OCI-LY1 (cell line): ENCODE measurements at regions not wholly inside any gene's neighbourhood (a gene's known extent, or its start where the extent isn't known, plus 50 kb on each side); places are given as distances from the start of the nearest gene placed in this dataset.

Experiments
- H2AFZ ChIP-seq: fragments of 200-600 bp; sonication (generic), shearing (Covaris generic); 2 replicates; pipeline ENCODE4 v1.6.0; 2014; ENCODE audit warnings: antibody characterized with exemption, mild to moderate bottlenecking, low read length
- H3F3A ChIP-seq: fragments of 200-600 bp; sonication (generic), shearing (Covaris generic); 2 replicates; pipeline ENCODE4 v1.6.0; 2014; ENCODE audit warnings: mild to moderate bottlenecking, antibody characterized with exemption, low read length, moderate library complexity; ENCODE audit not compliant: insufficient read depth
- H3K27ac ChIP-seq: fragments of 200-600 bp; sonication (generic); 2 replicates; pipeline ENCODE4 v1.5.1; 2014; ENCODE audit warnings: low read length, mixed run types, mild to moderate bottlenecking, low read depth; ENCODE audit not compliant: poor library complexity, severe bottlenecking
- H3K27me3 ChIP-seq: fragments of 200-600 bp; sonication (generic); 2 replicates; pipeline ENCODE4 v1.6.0; 2014; ENCODE audit warnings: antibody characterized with exemption, mild to moderate bottlenecking, low read length, moderate library complexity; ENCODE audit not compliant: insufficient read depth
- H3K36me3 ChIP-seq: fragments of 200-600 bp; sonication (generic); 2 replicates; pipeline ENCODE4 v1.6.1; 2014; ENCODE audit warnings: mild to moderate bottlenecking, antibody characterized with exemption, low read length, moderate library complexity, mixed read lengths; ENCODE audit not compliant: insufficient read depth
- H3K4me1 ChIP-seq: fragments of 200-600 bp; sonication (generic); 2 replicates; pipeline ENCODE4 v1.5.1; 2014; ENCODE audit warnings: mild to moderate bottlenecking, low read length, moderate library complexity; ENCODE audit not compliant: insufficient read depth, severe bottlenecking
- H3K4me2 ChIP-seq: fragments of 200-600 bp; sonication (generic), shearing (Covaris generic); 2 replicates; pipeline ENCODE4 v1.6.1; 2014; ENCODE audit warnings: low read length
- H3K4me3 ChIP-seq: fragments of 200-600 bp; sonication (generic); 2 replicates; pipeline ENCODE4 v1.5.1; 2014; ENCODE audit warnings: low read length, low read depth, mild to moderate bottlenecking, mixed read lengths; ENCODE audit not compliant: poor library complexity, severe bottlenecking
- H3K79me2 ChIP-seq: fragments of 200-600 bp; shearing (Covaris generic); 2 replicates; pipeline ENCODE4 v1.6.1; 2016; ENCODE audit warnings: mixed run types, low read length, mixed read lengths; ENCODE audit not compliant: insufficient read depth
- H3K9ac ChIP-seq: fragments of 200-600 bp; sonication (generic), shearing (Covaris generic); 2 replicates; pipeline ENCODE4 v1.6.1; 2014; ENCODE audit warnings: mild to moderate bottlenecking, low read length, mixed read lengths
- H3K9me2 ChIP-seq: fragments of 200-600 bp; sonication (generic), shearing (Covaris generic); 2 replicates; pipeline ENCODE4 v1.6.1; 2014; ENCODE audit warnings: low read depth, mild to moderate bottlenecking, low read length, mixed read lengths
- H3K9me3 ChIP-seq: fragments of 200-600 bp; shearing (Covaris generic); 2 replicates; pipeline ENCODE4 v1.6.1; 2014; ENCODE audit warnings: low read length, mixed read lengths
- H4K20me1 ChIP-seq: fragments of 200-600 bp; sonication (generic), shearing (Covaris generic); 2 replicates; pipeline ENCODE4 v1.6.0; 2016; ENCODE audit warnings: mild to moderate bottlenecking, low read length; ENCODE audit not compliant: insufficient read depth
- CTCF ChIP-seq: fragments of 200-600 bp; sonication (generic), shearing (Covaris generic); IDR thresholded peaks from 2 replicates; pipeline ENCODE4 v1.5.1; 2017; ENCODE audit warnings: mild to moderate bottlenecking, antibody characterized with exemption, low read length, moderate library complexity, mixed read lengths
- EZH2 ChIP-seq: fragments of 200-600 bp; sonication (generic), shearing (Covaris generic); IDR thresholded peaks from 2 replicates; pipeline ENCODE4 v1.8.0; 2017; ENCODE audit warnings: borderline replicate concordance, mixed run types, mild to moderate bottlenecking, antibody characterized with exemption, low read length, moderate library complexity, mixed read lengths

- no peak overlapping the region for H2AFZ ChIP-seq
- H3K4me2 ChIP-seq = no peak overlapping the region
- no peak overlapping the region for H3K9ac ChIP-seq
- no peaks in the 10 kb centered on the region for H3F3A ChIP-seq
- H3K27ac ChIP-seq = no peak overlapping the region
- H4K20me1 ChIP-seq = no peaks in the 10 kb centered on the region
- H3K9me3 ChIP-seq = no peaks in the 10 kb centered on the region
- H3K36me3 ChIP-seq = no peaks in the 10 kb centered on the region
- H3K4me1 ChIP-seq = no peaks in the 10 kb centered on the region
- no peaks in the 10 kb centered on the region for H3K79me2 ChIP-seq
- H3K4me3 ChIP-seq = no peak overlapping the region
- no peak for TF ChIP-seq EZH2
- TF ChIP-seq CTCF = no peak
- H3K27me3 ChIP-seq = no peaks in the 10 kb centered on the region
- no peaks in the 10 kb centered on the region for H3K9me2 ChIP-seq
These were observed 230.4 kb upstream of the KLHL1 start for GRCh38 chr13:70338609-70339008.

GRCh38 chr13:70336866-70337265 lies 228.6 kb upstream of the KLHL1 start:
- no peak overlapping the region for H3K9ac ChIP-seq
- H3K27me3 ChIP-seq = no peaks in the 10 kb centered on the region
- H3K9me3 ChIP-seq = no peaks in the 10 kb centered on the region
- H3K4me3 ChIP-seq = no peak overlapping the region
- no peak overlapping the region for H2AFZ ChIP-seq
- no peaks in the 10 kb centered on the region for H4K20me1 ChIP-seq
- H3K36me3 ChIP-seq = no peaks in the 10 kb centered on the region
- H3K79me2 ChIP-seq = no peaks in the 10 kb centered on the region
- H3K27ac ChIP-seq = no peak overlapping the region
- H3F3A ChIP-seq = no peaks in the 10 kb centered on the region
- no peaks in the 10 kb centered on the region for H3K4me1 ChIP-seq
- H3K9me2 ChIP-seq = no peaks in the 10 kb centered on the region
- no peak for TF ChIP-seq EZH2
- no peak for TF ChIP-seq CTCF
- H3K4me2 ChIP-seq = no peak overlapping the region

- TF ChIP-seq CTCF (no peak), EZH2 (no peak)
- H3K9me2 ChIP-seq = no peaks in the 10 kb centered on the region
- H3K27ac ChIP-seq = no peak overlapping the region
- no peak overlapping the region for H3K4me3 ChIP-seq
- H3K27me3 ChIP-seq = no peaks in the 10 kb centered on the region
- no peaks in the 10 kb centered on the region for H3K79me2 ChIP-seq
- H3K9ac ChIP-seq = no peak overlapping the region
- H4K20me1 ChIP-seq = no peaks in the 10 kb centered on the region
- no peaks in the 10 kb centered on the region for H3K36me3 ChIP-seq
- H2AFZ ChIP-seq = no peak overlapping the region
- no peaks in the 10 kb centered on the region for H3K9me3 ChIP-seq
- H3K4me2 ChIP-seq = no peak overlapping the region
- no peaks in the 10 kb centered on the region for H3K4me1 ChIP-seq
- no peaks in the 10 kb centered on the region for H3F3A ChIP-seq
These were observed 225.5 kb upstream of the KLHL1 start for GRCh38 chr13:70333752-70334151.
